GM19468 (cell line): ENCODE measurements at regions not wholly inside any gene's neighbourhood (a gene's known extent, or its start where the extent isn't known, plus 50 kb on each side); places are given as distances from the start of the nearest gene placed in this dataset.

Experiments
- ATAC-seq: cut with Tn5 transposase; IDR thresholded peaks from one replicate; pipeline ENCODE4 v1.9.1; 2021; ENCODE audit warnings: mild to moderate bottlenecking, moderate library complexity, moderate number of reproducible peaks; ENCODE audit not compliant: unreplicated experiment; ENCODE audit errors: extremely low read depth

DNA sequence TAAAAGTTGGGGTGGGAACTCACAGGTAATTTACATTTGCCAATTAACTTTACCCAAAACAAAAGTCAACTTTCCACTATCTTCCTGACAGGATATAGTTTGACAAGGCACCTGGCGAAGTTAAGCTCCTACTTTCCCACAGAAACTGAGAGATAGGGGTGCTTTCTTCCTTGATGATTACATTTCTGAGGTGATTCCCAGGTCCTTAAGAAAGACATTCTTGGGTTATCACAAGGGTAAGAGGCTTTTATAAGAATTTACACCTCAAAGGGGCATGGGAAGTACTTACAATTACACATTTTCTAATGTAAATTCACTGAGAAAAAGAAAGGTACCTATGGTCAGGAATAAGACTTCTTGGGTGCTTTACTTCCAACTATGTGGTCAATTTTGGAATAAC lies 660.9 kb upstream of the MGAT4C start:
- no peak for ATAC-seq

DNA sequence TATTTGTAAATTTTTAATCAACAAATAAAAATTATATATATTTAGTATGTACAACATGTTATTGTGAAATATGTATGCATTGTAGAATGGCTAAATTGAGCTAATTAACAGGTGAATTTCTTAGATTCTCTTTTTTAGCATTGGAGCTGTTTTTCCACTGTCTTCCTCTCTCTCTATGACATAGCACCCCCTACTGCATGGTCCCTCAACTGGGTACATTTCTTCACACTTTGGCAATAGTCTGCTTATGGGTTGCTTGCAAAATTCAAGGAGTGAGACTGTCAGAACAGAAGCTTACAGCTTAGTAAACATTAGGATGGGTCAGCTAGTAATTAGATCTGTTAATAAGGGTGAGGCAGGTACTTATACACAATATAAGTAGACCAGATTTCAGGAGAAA lies 658.5 kb upstream of the MGAT4C start:
- no peak for ATAC-seq

DNA sequence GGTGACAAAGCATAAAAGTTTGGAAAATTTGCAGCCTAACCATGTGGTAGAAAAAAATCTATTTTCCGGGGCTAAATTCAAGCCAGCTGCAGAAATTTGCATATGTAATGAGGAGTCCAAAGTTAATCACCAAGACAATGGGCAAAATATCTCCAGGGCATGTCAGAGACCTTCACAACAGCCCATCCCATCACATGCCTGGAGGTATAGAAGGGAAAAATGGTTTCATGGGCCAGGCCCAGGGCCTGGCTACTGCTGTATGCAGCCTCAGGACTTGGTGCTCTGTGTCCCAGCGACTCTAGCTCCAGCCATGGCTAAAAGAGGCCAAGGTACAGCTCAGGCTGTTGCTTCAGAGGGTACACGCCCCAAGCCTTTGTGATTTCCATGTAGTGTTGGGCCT lies 655.8 kb upstream of the MGAT4C start:
- ATAC-seq: no peak

DNA sequence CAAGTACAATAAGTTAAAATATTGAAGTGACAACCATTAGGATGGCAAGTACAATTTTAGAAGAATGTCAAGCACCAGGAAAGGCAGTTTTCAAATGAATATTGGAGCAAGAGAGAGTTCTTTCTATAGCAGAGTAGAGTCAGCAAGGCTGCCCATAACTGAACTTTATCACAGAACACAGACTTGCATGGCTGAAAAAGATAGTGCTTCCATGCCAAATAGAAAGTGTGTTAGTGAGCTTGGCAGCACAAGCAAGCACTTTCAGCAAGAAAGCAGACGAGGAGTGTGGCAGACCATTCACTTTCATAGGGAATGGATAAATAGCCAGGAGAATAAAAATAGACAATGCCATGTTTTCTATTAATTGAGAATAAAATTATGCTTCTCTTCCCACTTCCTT lies 647.0 kb upstream of the MGAT4C start:
- no peak for ATAC-seq

DNA sequence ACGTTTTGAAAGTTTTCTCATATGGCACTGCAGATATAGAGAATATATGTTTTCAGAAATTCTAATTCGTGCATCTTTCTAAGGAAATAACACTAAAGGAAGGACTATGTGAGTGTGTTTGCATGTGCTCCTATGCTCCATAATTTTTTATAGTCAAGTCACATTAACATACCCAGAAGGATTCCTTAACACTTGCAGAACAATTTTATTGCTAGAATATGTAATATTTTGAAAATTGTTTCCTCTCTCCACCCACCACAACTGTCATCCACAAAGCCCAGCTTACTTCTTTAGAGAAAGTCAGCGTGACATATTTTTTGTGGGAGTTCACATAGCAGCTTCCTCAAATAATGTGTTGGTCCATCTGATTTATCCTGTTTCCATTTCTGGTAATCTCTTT lies 604.6 kb upstream of the MGAT4C start:
- ATAC-seq: no peak

DNA sequence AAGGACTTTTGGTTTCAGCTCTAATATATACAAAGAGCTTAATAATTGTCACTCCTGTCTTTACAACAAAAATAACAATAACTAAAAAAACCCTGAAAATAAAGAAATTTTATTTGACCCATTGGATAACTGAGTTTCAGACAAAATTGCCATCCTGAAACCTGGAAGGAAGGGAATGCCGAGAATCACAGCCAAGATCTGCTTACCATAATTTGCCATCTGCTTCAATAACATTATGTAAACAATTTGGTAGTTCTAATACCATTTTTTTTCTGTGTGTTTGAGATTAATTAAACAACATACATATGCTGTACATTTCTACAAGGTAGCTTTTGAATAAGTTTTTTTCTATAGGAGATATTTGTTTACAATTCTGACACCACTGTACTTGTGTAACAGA lies 596.3 kb upstream of the MGAT4C start:
- no peak for ATAC-seq

DNA sequence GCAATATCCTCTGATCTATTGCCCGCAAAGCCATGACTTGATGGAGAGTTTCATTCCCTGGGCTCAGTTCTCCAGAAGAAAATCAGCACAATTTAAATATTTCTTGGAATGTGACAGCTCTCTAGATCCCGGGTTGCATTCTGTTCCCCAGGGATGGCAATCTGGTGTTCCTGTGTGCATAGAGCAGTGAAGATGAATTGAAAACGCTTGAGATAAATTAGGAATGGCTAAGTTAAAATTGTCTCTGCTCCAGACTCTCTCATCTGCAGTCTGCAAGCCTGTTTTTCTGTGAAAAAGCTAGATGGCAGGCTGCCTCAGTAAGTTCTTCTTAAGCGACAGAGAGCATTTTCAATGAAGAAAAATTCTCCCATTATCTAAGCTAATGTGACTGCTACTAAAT lies 582.5 kb upstream of the MGAT4C start:
- ATAC-seq: no peak

DNA sequence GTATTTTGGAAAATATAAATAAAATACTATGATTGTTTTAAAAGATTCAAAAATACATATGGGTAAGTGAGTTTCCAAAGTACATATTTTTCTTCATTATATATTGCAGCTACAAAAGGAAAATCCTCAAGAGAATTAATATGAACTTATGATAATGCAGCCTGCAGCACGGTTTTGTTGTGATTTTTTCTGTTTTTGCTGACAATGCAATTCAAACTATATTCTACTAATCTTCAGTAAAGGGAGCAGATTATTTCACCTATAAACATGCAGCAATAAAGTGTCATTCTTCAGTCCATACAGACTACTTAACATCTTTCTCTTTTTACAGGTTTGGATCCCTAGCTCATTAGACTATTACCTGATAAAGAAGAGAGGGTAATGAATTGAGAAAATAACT lies 582.1 kb upstream of the MGAT4C start:
- no peak for ATAC-seq

DNA sequence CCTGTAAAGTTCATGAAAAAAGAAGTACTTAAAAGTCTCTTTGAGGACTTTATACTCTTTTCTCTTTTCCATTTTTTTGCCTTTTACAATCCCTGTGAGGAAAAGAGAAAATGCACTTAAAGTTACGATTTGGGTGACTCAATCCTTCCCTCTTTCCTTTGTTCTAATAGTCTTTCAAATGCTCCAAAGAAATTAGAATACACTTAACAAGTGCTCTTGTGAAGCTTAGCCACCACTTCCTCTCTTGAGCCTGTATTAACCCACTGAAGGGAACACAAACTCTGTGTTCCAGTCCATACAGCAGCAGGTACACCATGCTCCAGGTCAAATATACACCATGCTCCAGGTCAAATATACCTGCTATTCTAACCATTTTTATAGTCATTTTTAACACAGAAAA lies 581.1 kb upstream of the MGAT4C start:
- ATAC-seq: no peak

DNA sequence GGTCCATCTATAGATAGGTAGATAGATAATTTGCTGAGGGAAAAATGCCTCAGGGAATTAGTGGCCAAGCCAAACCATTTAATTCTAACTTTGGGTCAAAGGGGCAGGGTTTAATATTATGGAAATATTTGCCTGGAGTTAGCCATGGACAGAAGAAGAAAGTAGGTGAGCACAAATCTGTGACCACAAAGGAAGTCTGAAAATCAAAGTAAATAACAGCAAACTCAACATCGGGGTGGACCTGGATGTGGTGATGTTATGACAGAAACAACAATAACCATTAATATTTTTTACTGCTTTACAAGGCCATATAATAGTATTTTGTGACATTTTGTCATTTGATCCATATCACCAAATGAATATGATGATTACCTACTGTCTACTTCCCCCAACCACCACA lies 578.0 kb upstream of the MGAT4C start:
- ATAC-seq: no peak

DNA sequence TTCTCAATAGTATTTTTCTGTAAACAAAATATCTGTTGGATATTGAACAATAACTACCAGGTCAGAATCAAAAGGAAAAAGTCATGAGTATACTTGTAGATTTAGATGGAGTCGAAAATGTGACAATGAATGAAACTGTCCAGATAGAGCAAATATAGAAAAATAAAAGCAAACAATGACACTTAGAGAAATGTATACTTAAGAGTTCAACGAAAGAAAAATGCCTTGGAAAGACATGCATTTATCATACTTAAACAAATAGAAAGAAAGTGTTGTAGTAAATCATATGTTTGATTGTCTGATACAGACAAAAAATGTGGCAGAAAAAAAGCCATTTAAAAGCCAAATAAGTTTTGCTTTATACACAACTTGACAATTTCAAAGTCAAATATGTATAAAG lies 571.2 kb upstream of the MGAT4C start:
- no peak for ATAC-seq

DNA sequence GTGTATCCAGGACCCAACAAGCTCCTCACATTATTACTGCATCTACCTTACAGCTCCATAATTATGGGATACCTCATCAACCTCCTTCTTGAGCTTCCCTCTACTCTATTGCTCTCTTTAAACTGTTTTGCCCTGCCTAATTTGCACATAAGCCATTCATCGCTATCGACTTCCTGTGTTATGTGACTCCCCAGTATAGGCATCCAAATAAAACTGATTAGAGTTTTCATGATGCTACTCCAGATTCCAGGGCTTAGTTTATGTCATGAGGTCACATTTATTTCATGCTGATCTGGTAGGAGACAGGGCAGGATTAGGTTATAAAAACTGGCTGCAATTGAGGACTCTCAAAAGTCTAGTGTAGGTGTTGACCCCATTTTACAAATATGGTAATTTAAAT lies 569.9 kb upstream of the MGAT4C start:
- no peak for ATAC-seq

DNA sequence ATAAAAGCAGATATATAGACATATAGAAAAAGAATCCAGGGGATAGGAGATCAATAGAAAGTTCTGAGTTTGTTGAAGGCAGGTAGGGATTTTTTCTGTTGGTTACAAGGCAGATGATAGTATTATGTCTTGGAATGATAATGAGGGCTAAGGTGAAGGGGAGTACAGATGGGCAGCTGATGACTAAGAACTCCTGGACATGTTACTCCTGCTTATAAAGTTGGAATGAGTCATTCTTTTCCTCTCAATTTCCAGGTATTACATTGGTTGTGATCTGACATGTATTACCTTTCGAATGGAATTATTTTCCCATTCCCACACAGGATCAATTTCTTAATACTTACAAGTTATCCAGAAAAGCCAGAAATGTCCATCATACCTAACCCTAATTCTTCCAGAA lies 545.2 kb upstream of the MGAT4C start:
- ATAC-seq: no peak

DNA sequence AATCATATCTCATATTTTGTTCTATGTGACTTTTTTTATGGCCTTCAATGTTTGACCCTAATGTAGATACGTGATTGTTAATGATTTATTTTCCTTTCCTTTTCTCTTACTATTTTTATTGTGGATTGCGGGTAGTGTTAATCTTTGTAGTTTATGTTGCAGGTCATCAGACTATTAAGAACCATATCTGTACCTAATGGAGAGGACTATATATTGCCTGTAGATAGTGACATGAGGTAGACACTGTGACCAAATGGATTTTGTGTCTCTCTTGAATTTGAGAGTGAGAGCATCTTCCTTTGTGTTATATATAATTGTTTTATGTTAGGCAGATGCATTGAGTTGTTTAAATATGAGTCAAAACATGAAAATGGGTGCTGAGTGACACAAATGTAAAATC lies 543.4 kb upstream of the MGAT4C start:
- ATAC-seq: no peak

DNA sequence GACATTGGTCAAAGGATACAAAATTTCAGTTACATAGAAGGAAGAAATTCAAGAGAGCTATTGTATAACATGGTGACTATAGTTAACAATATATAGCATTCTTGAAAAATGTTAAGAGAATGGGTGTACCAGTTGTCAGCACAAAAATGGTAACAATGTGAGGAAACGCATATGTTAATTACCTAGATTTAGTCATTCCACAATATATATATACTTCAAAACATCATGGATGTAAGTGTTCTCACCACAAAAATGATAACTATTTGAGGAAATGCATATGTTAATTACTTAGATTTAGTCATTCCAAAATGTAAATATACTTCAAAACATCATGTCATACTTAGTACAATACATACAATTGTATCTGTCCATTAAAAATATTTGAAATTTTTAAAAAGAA lies 540.4 kb upstream of the MGAT4C start:
- ATAC-seq: no peak

DNA sequence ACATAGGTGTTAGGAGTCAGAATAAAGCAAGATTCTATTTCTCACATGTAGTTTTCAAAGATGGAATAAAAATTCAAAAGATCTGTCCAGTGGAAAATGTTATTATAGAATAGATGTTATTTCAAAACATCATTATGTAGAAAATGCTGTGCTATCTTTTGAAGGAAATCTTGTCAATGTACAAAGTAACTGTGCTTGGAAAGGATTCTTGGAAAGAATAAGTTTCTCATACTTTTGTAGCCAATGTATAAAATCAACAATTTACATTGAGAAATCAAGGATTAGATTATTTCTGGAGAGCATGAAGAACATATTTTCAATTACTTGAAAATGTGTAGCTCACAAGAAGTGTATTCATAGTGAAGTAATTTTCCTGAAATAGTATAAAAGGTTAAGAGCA lies 532.5 kb upstream of the MGAT4C start:
- ATAC-seq: no peak

DNA sequence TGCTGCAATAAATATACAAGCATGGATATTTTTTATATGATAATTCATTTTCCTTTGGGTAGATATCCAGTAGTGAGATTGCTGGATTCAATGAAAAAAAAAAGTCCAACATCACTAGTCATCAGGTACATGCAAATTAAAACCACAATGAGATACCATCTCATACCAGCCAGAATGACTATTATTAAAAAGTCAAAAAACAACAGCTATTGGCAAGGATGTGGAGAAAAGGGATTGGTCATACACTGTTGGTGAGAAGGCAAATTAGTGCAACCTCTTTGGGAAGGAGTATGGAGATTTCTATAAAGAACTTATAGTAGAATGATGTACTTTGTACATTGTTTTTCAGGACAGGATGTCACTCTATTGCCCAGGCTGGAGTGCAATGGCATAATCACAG lies 531.2 kb upstream of the MGAT4C start:
- no peak for ATAC-seq

DNA sequence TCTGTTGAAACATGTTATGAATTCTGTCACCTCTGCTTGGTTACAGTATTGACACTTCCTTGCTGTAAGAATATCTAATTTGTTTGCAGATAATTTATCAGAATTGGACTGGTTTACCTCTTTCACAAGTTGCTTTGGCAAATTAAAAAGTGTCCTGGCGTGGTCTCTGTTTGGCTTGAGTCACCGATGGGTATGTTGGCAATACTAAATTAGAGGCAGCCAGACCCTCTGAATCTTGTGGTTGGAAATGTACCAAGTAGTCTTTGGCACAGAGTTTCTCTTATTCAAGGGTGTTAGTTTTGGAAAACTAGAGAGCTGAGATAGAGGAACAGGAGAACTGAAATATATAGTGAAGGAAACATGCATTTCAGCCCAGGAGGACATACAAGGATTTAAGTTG lies 521.1 kb upstream of the MGAT4C start:
- no peak for ATAC-seq

DNA sequence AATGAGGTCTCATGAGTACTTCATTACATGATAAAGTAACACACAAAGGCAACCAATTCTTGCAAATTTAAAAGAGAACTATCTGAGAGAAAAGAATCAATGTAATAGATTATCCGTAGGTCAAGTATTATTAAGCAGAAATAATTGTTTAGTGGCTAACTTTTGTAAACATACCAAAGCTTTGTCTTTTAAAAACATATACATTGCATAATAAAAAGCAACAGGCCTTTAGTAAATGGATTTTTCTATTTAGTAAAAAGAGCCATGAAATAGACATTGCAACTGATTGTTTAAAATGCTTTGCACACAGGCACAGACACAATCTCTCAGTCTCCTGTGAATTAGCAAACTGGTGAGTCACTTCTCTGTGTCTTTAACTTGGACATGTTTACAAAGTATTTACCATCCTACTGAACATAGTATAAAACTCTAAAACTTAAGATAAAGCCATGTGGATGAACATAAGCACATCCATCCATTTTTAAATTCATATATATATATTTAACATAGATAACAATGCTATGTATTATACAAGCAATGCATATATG lies 518.7 kb upstream of the MGAT4C start:
- ATAC-seq: no peak

DNA sequence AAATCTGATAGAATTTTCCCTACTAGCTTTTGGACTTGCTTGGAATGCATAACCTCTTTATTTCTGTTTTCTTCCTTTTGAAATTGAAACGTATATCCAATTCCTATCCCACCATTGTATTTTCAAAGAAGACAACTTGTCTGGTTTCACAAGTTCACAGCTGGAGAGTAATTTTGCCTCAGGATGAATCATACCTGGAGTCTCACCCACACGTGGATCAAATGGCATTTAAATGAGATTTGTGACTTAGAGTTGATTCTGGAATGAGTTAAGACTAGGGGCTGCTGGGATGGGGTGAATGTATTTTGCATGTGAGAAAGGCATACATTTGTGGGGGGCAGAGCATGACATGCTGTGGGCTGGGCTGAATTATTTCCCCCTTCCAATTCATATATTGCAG lies 516.5 kb upstream of the MGAT4C start:
- no peak for ATAC-seq

DNA sequence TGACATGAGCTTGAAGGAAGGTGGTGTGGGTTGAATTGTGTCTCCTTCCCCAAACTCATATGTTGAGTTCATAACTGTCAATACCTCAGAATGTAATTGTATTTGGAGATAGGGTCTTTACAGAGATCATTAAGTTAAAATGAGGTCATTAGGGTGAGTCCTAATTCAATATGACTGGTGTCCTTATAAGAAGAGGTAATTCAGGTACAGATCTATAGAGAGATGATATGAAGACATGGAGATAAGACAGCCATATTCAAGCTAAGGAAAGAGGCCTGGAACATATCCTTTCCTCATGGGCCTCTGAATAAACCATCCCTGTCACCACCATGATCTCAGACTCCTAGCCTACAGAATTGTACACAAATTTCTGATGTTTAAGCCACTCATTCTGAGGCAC lies 514.7 kb upstream of the MGAT4C start:
- ATAC-seq: no peak

DNA sequence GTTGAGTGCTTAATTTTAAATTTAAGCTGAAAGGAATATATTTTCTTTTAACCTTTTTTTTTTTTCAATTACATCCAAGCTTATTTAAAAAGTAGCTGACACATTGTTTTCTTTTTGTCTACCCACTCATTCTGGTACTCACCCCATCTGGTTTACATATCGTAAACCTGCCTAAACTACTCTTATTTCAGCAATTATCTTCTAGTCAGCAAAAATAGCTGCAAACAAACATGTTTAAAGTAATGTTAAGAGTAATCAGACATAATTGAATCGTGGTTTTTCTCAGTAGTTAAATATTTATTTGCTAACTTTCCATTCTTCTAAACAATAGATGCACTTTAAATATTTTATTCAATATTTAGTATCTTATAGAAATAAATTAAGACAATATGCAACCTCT lies 492.7 kb upstream of the MGAT4C start:
- ATAC-seq: no peak

DNA sequence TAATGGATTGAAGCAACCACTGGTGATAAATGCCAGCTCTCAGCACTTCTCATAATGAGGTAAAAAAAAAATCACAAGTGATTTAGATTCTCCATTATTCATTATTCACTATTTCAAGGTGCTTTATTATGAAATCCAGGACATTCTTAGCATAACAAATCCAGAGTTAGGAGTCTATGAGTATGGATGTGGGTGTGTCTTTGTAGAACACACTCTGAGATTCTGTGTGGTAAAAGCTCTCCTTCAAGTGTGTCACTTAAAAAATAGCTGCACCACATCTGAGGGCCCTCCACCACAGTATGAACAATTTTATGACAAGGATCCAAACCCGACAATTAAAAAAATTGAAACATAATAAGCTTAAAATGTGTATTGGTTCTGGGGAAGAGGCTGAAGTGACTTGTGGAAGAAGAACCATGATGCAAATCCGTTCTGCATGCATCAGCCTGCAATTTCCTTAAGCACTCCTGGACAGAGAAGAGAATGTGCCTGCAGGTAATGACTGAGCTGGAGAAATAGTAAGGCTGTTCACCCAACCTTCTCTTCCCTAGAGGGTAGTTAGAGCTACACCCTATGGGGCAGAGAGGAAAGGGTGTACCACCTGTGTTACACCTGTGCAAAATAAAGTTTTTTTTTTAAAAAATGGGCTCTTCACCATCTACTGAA lies 488.5 kb upstream of the MGAT4C start:
- ATAC-seq: no peak
